ENCODE measurements at regions not wholly inside any gene's neighbourhood (a gene's known extent, or its start where the extent isn't known, plus 50 kb on each side); places are given as distances from the start of the nearest gene placed in this dataset.

DNA sequence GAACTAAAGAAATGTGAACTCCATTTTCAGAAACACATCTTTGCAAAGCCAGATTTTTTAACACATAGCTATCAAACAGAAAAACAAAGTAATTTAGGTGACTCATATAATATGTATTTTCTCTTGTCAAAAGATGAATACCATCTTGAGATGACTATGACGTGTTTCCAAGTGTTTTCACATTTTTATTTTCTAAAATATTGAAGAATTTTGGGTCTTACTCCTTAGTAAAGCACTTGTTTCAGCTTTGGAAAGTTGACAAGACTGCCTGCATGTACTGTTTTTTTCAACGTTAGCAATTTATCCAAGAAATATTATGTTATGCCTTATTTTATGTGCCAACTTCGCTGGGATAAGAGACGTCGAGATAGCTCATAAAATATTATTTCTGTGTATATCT, 733.9 kb upstream of the EPHA5 start:
- TF ChIP-seq GLIS3 (CRISPR knock-in tag; IDR thresholded peaks at IDR 0.05), result no peak
- TF ChIP-seq TOX (CRISPR knock-in tag; IDR thresholded peaks at IDR 0.05; ENCODE audit: borderline replicate concordance), result no peak
- no peak for TF ChIP-seq PPARA (CRISPR knock-in tag; IDR thresholded peaks at IDR 0.05; ENCODE audit: borderline replicate concordance)
- TF ChIP-seq, protein P1, sequence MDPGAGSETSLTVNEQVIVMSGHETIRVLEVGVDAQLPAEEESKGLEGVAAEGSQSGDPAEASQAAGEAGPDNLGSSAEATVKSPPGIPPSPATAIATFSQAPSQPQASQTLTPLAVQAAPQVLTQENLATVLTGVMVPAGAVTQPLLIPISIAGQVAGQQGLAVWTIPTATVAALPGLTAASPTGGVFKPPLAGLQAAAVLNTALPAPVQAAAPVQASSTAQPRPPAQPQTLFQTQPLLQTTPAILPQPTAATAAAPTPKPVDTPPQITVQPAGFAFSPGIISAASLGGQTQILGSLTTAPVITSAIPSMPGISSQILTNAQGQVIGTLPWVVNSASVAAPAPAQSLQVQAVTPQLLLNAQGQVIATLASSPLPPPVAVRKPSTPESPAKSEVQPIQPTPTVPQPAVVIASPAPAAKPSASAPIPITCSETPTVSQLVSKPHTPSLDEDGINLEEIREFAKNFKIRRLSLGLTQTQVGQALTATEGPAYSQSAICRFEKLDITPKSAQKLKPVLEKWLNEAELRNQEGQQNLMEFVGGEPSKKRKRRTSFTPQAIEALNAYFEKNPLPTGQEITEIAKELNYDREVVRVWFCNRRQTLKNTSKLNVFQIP (CRISPR knock-in tag; IDR thresholded peaks at IDR 0.05; ENCODE audit: borderline replicate concordance, low read depth), result no peak
- TF ChIP-seq OSR1 (CRISPR knock-in tag; IDR thresholded peaks at IDR 0.05), result no peak
- no peak for TF ChIP-seq ESRRG (CRISPR knock-in tag; IDR thresholded peaks at IDR 0.05)
- TF ChIP-seq CSDC2 (CRISPR knock-in tag; IDR thresholded peaks at IDR 0.05), result no peak
- TF ChIP-seq ISL1 (CRISPR knock-in tag; IDR thresholded peaks at IDR 0.05), result no peak
- no peak for TF ChIP-seq ZNF8 (CRISPR knock-in tag; IDR thresholded peaks at IDR 0.05)
- TF ChIP-seq, protein P2, sequence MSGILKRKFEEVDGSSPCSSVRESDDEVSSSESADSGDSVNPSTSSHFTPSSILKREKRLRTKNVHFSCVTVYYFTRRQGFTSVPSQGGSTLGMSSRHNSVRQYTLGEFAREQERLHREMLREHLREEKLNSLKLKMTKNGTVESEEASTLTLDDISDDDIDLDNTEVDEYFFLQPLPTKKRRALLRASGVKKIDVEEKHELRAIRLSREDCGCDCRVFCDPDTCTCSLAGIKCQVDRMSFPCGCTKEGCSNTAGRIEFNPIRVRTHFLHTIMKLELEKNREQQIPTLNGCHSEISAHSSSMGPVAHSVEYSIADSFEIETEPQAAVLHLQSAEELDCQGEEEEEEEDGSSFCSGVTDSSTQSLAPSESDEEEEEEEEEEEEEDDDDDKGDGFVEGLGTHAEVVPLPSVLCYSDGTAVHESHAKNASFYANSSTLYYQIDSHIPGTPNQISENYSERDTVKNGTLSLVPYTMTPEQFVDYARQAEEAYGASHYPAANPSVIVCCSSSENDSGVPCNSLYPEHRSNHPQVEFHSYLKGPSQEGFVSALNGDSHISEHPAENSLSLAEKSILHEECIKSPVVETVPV (CRISPR knock-in tag; IDR thresholded peaks at IDR 0.05), result no peak
- no peak for TF ChIP-seq ARNTL (CRISPR knock-in tag; IDR thresholded peaks at IDR 0.05; ENCODE audit: borderline replicate concordance, low read depth)
- no peak for TF ChIP-seq SNAI2 (CRISPR knock-in tag; IDR thresholded peaks at IDR 0.05)
- ATAC-seq, result no peak

DNA sequence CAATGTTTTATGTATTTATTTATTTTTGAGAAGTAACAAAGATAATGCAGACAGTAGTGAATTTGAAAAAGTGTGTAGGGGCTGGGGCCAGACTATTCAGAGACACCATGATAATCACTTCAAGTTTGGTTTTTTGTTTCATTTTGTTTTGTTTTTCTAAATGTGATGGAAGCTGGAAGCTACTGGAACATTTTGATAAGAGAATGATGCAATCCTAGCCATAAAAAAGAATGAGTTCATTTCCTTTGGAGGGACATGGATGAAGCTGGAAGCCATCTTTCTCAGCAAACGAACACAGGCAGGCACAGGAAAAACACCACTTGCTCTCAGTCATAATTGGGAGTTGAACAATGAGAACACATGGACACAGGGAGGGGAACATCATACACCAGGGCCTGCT, 706.6 kb upstream of the EPHA5 start:
- no peak for TF ChIP-seq ISL1 (CRISPR knock-in tag; IDR thresholded peaks at IDR 0.05)
- no peak for TF ChIP-seq OSR1 (CRISPR knock-in tag; IDR thresholded peaks at IDR 0.05)
- TF ChIP-seq, protein P2 (CRISPR knock-in tag; IDR thresholded peaks at IDR 0.05), result no peak
- TF ChIP-seq, protein P1 (CRISPR knock-in tag; IDR thresholded peaks at IDR 0.05; ENCODE audit: borderline replicate concordance, low read depth), result no peak
- no peak for TF ChIP-seq ZNF565 (CRISPR knock-in tag; conservative IDR thresholded peaks at IDR 0.05; ENCODE audit: low read depth)
- TF ChIP-seq, protein P3, sequence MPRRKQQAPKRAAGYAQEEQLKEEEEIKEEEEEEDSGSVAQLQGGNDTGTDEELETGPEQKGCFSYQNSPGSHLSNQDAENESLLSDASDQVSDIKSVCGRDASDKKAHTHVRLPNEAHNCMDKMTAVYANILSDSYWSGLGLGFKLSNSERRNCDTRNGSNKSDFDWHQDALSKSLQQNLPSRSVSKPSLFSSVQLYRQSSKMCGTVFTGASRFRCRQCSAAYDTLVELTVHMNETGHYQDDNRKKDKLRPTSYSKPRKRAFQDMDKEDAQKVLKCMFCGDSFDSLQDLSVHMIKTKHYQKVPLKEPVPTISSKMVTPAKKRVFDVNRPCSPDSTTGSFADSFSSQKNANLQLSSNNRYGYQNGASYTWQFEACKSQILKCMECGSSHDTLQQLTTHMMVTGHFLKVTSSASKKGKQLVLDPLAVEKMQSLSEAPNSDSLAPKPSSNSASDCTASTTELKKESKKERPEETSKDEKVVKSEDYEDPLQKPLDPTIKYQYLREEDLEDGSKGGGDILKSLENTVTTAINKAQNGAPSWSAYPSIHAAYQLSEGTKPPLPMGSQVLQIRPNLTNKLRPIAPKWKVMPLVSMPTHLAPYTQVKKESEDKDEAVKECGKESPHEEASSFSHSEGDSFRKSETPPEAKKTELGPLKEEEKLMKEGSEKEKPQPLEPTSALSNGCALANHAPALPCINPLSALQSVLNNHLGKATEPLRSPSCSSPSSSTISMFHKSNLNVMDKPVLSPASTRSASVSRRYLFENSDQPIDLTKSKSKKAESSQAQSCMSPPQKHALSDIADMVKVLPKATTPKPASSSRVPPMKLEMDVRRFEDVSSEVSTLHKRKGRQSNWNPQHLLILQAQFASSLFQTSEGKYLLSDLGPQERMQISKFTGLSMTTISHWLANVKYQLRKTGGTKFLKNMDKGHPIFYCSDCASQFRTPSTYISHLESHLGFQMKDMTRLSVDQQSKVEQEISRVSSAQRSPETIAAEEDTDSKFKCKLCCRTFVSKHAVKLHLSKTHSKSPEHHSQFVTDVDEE (CRISPR knock-in tag; IDR thresholded peaks at IDR 0.05), result no peak
- TF ChIP-seq, protein P4, sequence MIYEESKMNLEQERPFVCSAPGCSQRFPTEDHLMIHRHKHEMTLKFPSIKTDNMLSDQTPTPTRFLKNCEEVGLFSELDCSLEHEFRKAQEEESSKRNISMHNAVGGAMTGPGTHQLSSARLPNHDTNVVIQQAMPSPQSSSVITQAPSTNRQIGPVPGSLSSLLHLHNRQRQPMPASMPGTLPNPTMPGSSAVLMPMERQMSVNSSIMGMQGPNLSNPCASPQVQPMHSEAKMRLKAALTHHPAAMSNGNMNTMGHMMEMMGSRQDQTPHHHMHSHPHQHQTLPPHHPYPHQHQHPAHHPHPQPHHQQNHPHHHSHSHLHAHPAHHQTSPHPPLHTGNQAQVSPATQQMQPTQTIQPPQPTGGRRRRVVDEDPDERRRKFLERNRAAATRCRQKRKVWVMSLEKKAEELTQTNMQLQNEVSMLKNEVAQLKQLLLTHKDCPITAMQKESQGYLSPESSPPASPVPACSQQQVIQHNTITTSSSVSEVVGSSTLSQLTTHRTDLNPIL (CRISPR knock-in tag; IDR thresholded peaks at IDR 0.05; ENCODE audit: low read depth), result no peak
- no peak for TF ChIP-seq ESRRG (CRISPR knock-in tag; IDR thresholded peaks at IDR 0.05)
- no peak for ATAC-seq

DNA sequence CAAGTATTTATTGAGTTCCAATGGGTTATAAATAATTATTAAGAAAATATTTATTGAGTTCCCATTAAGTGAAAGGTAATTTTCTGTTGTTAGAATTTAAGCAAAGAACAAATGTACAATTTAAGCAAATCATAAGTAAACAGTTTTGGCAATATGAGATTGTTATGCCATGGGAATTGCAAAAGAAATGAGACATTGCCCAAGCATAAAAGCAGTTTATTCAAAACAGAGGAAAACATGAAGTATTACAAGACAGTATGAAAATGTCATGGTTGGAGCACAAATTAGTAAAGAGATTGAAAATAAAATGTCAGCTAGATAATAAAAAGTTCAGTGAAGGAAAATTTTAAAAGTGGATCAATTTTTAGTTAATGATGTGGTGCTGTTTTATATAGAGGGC, 706.1 kb upstream of the EPHA5 start:
- ATAC-seq, result no peak

DNA sequence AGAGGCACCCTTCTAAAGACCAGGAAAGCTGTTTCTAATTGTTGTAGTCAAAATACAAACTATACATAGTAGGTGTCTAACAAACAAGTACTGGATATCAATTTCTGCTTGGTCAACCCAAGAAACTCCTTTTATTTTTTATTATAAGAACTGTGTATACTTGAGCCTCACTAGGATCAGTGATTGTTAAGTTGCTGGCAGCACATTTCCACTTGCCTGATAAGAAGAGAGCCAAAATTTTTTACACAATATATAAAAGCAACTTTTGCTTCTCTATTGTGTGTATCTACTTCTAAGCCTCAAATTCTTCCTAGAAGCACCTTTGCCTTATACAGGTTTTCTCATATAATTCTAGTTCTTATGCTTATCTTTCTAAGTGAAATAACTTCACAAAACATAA, 703.0 kb upstream of the EPHA5 start:
- no peak for ATAC-seq
- TF ChIP-seq, protein P3 (CRISPR knock-in tag; IDR thresholded peaks at IDR 0.05), result no peak
- TF ChIP-seq TOX (CRISPR knock-in tag; IDR thresholded peaks at IDR 0.05; ENCODE audit: borderline replicate concordance) (no peak), ISL1 (CRISPR knock-in tag; IDR thresholded peaks at IDR 0.05) (no peak), CSDC2 (CRISPR knock-in tag; IDR thresholded peaks at IDR 0.05) (no peak), RARB (CRISPR knock-in tag; IDR thresholded peaks at IDR 0.05) (no peak), ZFP30 (CRISPR knock-in tag; IDR thresholded peaks at IDR 0.05) (no peak)
- TF ChIP-seq, protein P1 (CRISPR knock-in tag; IDR thresholded peaks at IDR 0.05; ENCODE audit: borderline replicate concordance, low read depth), result no peak

More for the DNA sequence above, 706.1 kb upstream of the EPHA5 start:
- TF ChIP-seq PPARA (CRISPR knock-in tag; IDR thresholded peaks at IDR 0.05; ENCODE audit: borderline replicate concordance), result no peak
